ENCODE measurements at regions not wholly inside any gene's neighbourhood (a gene's known extent, or its start where the extent isn't known, plus 50 kb on each side); places are given as distances from the start of the nearest gene placed in this dataset.

DNA sequence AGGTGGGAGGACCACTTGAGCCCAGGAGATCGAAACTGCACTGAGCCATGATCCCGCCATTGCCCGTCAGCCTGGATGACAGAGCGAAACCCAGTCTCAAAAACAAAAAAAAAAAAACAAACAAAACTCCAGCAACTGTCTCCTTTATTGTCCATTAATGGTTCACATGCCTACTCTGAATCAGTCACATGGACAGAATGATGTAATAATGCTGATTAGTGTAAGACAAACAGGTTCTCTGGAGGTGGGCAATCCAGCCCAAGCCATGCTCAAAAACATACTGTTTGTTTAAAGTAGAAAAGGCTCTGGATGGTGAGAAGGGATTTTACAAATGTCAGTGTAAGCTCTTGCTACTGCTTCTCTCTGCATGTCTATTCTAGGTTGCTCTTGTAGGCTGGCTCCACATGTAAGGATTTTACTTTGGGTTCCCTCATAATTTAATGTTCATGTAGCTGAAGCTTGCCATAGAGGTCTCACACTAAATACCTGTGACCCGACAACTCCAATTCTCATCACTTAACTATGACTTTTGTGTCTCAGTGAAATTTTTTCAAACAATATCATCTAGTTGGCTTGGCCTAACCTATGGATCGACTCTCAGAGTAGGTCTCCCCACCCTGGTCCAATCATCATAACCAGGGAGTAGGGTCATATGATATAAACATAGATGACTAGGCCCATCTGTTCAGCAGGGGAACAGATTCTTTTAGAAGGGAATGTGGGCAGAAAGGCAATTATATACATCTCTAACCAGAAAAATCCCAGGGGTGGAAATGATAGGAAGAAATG lies 83.9 kb upstream of the SLC39A10 start:
- Mint-ChIP-seq H3K9me3 (peaks cover 5% of the 10 kb centered on the region; the same call in 1 of the 2 replicates), H3K27ac (no peak overlapping the region), H3K4me3 (no peak overlapping the region), H3K36me3 (peaks cover 6% of the 10 kb centered on the region), H3K27me3 (ENCODE audit: low read depth) (peaks cover 7% of the 10 kb centered on the region), H3K4me1 (peaks cover 24% of the 10 kb centered on the region)
- ChIA-PET POLR2A (no interaction called here), CTCF (no interaction called here)
- ATAC-seq (no peak), DNase-seq (ENCODE audit: low spot score) (no peak)
- TF ChIP-seq, protein P1, sequence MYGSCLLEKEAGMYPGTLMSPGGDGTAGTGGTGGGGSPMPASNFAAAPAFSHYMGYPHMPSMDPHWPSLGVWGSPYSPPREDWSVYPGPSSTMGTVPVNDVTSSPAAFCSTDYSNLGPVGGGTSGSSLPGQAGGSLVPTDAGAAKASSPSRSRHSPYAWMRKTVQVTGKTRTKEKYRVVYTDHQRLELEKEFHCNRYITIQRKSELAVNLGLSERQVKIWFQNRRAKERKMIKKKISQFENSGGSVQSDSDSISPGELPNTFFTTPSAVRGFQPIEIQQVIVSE (CRISPR knock-in tag; IDR thresholded peaks at IDR 0.05; ENCODE audit: borderline replicate concordance), result no peak
- no peak for TF ChIP-seq HMGA2 (CRISPR knock-in tag; IDR thresholded peaks at IDR 0.05)
- TF ChIP-seq MYBL2 (CRISPR knock-in tag; IDR thresholded peaks at IDR 0.05), result no peak
- no peak for TF ChIP-seq EMX1 (CRISPR knock-in tag; IDR thresholded peaks at IDR 0.05)
- TF ChIP-seq ZBTB21 (CRISPR knock-in tag; IDR thresholded peaks at IDR 0.05; ENCODE audit: borderline replicate concordance), result no peak
- TF ChIP-seq, protein P2, sequence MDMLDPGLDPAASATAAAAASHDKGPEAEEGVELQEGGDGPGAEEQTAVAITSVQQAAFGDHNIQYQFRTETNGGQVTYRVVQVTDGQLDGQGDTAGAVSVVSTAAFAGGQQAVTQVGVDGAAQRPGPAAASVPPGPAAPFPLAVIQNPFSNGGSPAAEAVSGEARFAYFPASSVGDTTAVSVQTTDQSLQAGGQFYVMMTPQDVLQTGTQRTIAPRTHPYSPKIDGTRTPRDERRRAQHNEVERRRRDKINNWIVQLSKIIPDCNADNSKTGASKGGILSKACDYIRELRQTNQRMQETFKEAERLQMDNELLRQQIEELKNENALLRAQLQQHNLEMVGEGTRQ (CRISPR knock-in tag; IDR thresholded peaks at IDR 0.05), result no peak
- TF ChIP-seq, protein P3, sequence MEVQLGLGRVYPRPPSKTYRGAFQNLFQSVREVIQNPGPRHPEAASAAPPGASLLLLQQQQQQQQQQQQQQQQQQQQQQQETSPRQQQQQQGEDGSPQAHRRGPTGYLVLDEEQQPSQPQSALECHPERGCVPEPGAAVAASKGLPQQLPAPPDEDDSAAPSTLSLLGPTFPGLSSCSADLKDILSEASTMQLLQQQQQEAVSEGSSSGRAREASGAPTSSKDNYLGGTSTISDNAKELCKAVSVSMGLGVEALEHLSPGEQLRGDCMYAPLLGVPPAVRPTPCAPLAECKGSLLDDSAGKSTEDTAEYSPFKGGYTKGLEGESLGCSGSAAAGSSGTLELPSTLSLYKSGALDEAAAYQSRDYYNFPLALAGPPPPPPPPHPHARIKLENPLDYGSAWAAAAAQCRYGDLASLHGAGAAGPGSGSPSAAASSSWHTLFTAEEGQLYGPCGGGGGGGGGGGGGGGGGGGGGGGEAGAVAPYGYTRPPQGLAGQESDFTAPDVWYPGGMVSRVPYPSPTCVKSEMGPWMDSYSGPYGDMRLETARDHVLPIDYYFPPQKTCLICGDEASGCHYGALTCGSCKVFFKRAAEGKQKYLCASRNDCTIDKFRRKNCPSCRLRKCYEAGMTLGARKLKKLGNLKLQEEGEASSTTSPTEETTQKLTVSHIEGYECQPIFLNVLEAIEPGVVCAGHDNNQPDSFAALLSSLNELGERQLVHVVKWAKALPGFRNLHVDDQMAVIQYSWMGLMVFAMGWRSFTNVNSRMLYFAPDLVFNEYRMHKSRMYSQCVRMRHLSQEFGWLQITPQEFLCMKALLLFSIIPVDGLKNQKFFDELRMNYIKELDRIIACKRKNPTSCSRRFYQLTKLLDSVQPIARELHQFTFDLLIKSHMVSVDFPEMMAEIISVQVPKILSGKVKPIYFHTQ (CRISPR knock-in tag; IDR thresholded peaks at IDR 0.05), result no peak
- TF ChIP-seq, protein P4, sequence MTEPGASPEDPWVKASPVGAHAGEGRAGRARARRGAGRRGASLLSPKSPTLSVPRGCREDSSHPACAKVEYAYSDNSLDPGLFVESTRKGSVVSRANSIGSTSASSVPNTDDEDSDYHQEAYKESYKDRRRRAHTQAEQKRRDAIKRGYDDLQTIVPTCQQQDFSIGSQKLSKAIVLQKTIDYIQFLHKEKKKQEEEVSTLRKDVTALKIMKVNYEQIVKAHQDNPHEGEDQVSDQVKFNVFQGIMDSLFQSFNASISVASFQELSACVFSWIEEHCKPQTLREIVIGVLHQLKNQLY (CRISPR knock-in tag; IDR thresholded peaks at IDR 0.05), result no peak
- no peak for TF ChIP-seq ATF6 (CRISPR knock-in tag; IDR thresholded peaks at IDR 0.05)
- no peak for TF ChIP-seq ZNF512 (CRISPR knock-in tag; IDR thresholded peaks at IDR 0.05; ENCODE audit: borderline replicate concordance)
- no peak for TF ChIP-seq FOXJ3 (CRISPR knock-in tag; IDR thresholded peaks at IDR 0.05; ENCODE audit: borderline replicate concordance)
- TF ChIP-seq NR3C1 (CRISPR knock-in tag; conservative IDR thresholded peaks at IDR 0.05; ENCODE audit: low read depth), result no peak
- TF ChIP-seq ZNF396 (CRISPR knock-in tag; IDR thresholded peaks at IDR 0.05; ENCODE audit: borderline replicate concordance), result no peak
- no peak for TF ChIP-seq TEAD4 (CRISPR knock-in tag; IDR thresholded peaks at IDR 0.05)
- TF ChIP-seq NFYB (CRISPR knock-in tag; conservative IDR thresholded peaks at IDR 0.05; ENCODE audit: low read depth), result no peak
- TF ChIP-seq, protein P5, sequence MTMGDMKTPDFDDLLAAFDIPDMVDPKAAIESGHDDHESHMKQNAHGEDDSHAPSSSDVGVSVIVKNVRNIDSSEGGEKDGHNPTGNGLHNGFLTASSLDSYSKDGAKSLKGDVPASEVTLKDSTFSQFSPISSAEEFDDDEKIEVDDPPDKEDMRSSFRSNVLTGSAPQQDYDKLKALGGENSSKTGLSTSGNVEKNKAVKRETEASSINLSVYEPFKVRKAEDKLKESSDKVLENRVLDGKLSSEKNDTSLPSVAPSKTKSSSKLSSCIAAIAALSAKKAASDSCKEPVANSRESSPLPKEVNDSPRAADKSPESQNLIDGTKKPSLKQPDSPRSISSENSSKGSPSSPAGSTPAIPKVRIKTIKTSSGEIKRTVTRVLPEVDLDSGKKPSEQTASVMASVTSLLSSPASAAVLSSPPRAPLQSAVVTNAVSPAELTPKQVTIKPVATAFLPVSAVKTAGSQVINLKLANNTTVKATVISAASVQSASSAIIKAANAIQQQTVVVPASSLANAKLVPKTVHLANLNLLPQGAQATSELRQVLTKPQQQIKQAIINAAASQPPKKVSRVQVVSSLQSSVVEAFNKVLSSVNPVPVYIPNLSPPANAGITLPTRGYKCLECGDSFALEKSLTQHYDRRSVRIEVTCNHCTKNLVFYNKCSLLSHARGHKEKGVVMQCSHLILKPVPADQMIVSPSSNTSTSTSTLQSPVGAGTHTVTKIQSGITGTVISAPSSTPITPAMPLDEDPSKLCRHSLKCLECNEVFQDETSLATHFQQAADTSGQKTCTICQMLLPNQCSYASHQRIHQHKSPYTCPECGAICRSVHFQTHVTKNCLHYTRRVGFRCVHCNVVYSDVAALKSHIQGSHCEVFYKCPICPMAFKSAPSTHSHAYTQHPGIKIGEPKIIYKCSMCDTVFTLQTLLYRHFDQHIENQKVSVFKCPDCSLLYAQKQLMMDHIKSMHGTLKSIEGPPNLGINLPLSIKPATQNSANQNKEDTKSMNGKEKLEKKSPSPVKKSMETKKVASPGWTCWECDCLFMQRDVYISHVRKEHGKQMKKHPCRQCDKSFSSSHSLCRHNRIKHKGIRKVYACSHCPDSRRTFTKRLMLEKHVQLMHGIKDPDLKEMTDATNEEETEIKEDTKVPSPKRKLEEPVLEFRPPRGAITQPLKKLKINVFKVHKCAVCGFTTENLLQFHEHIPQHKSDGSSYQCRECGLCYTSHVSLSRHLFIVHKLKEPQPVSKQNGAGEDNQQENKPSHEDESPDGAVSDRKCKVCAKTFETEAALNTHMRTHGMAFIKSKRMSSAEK (CRISPR knock-in tag; IDR thresholded peaks at IDR 0.05; ENCODE audit: borderline replicate concordance), result no peak
- no peak for TF ChIP-seq ZNF219 (CRISPR knock-in tag; IDR thresholded peaks at IDR 0.05; ENCODE audit: borderline replicate concordance)
- TF ChIP-seq NFE2L1 (CRISPR knock-in tag; IDR thresholded peaks at IDR 0.05), result no peak
- TF ChIP-seq, protein P6, sequence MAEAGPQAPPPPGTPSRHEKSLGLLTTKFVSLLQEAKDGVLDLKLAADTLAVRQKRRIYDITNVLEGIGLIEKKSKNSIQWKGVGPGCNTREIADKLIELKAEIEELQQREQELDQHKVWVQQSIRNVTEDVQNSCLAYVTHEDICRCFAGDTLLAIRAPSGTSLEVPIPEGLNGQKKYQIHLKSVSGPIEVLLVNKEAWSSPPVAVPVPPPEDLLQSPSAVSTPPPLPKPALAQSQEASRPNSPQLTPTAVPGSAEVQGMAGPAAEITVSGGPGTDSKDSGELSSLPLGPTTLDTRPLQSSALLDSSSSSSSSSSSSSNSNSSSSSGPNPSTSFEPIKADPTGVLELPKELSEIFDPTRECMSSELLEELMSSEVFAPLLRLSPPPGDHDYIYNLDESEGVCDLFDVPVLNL (CRISPR knock-in tag; IDR thresholded peaks at IDR 0.05; ENCODE audit: borderline replicate concordance, low read depth), result no peak

Data from WTC11 (cell line).